GM21381 (cell line): ENCODE measurements at regions not wholly inside any gene's neighbourhood (a gene's known extent, or its start where the extent isn't known, plus 50 kb on each side); places are given as distances from the start of the nearest gene placed in this dataset.

Source experiments
- ATAC-seq: cut with Tn5 transposase; IDR thresholded peaks from one replicate; pipeline ENCODE4 v1.9.1; 2021; ENCODE audit warnings: mild to moderate bottlenecking, moderate library complexity; ENCODE audit not compliant: unreplicated experiment

DNA sequence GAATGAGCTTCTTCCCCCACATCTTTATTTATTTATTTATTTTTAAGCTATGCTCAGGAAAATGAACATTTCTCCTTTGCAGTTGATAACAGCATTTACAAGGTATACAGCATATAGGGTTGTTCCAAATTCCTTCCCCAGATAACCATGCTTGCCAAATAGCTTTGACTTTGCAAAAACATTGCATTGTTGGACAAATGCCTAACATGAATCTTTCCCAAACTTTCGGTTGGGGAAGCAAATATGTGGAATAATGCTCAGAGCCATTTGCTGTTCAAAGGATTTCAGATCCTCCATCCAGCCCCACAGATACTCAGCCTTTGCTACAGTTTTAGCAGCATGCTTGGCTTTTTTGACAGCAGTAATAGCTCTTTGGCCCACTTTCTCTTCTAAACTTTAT is 127.2 kb upstream of the AGA start:
- no peak for ATAC-seq

DNA sequence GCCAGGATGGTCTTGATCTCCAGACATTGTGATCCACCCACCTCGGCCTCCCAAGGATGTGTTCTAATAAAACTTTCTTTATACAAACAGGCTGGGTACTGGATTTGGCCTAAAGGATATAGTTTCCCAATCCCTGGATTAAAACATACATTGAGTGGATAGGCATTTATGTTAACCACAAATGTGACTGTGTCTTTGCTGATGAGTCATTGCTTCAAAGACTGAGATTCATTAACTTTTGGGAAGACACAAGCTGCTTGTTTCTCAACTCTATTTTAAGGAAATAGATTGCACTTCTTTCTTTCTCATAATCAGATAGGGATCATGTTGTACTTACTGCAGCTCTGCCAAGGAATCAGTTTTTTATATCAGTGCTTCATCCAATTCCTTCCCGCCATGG is 131.3 kb upstream of the AGA start:
- no peak for ATAC-seq

DNA sequence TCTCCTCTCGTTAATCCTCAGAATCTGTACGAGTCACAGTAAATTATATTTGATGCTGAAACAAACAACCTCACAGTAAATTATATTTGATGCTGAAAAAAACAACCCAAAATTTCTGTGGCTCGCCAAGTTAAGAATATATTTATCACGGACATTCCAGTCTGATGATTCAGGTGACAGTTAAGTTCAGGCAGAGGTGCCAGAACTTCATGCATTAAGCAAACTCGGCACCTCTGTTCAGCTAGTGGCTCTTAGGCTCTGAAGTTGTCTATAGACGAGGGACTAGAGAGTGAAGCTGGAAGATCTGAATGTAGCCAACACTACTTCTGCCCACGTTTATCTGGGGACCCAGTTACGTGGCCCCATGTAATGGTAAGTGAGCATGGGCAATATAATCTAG is 132.2 kb upstream of the AGA start:
- ATAC-seq, result no peak

DNA sequence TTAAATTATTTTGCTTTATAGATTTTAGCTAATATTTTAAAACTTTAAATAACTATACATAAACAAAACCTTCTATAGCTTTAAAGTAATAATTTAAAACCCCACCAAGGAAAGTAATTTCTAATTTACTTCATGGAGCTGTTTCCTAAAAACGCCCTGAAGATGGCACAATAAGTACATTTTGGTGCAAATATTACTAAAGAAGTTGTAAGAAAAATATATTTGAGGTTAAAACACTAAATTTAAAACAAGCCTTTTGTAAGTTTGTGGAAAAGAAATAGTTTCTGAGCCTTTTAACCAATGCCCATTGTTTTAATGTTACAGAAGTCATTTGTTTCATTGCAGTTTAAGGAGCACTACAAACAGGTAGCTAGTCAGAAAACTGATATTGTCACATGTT is 137.4 kb upstream of the AGA start:
- no peak for ATAC-seq

DNA sequence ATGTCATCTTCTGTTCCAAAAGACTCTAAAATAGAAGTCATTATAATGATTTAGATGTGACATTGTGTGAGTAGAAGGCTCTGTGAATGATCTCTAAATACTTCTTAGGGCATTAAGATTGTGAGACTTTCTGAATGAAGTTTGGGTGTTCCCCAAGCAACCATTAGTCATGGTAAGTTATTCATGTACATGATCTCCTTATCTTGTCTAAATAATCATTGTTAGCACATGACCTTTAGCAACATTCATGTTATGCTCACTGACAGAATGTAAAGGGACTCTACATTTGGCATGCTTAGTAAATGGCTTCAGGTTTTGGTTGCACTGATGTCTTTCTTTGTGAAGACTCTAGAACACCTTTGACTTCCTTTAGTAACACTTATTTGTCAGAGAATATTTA is 140.8 kb upstream of the AGA start:
- ATAC-seq, result no peak

DNA sequence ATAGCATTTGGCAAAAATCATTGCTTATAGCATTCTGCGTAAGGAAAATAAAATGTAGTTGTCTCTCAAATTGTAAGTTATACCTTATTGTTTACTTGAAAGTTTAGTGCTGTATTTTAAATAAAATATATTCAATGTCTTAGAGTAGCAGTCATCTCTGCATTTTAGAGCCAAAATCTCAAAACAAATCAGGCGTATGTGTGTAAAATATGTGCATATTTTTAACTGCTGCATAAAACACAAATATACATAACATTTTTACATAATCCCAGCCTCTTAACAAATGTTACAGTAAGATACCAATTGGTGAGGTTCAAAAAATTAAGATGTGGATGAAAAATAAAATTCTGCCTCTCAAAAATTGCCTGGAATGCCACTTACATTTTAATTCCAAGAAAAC is 145.8 kb upstream of the AGA start:
- no peak for ATAC-seq

DNA sequence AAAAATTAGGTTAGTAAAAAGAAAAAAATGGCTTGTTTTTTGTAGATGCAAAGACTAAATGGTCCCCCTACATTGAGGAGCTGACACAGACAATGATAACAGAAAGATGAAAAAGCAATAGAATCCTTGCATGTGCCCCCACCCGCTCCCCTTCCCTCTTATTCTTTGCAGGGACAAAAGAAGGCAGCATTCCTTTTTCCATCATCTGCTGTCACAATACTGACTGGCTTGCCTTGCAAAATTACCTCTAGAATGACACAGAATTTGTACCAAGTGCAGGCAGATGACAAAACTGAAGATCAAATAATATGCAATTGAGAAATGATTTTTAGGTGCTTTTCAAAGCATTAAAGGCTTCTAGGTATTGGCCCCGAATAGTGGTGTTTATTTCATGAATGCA is 153.1 kb upstream of the AGA start:
- ATAC-seq, result no peak

DNA sequence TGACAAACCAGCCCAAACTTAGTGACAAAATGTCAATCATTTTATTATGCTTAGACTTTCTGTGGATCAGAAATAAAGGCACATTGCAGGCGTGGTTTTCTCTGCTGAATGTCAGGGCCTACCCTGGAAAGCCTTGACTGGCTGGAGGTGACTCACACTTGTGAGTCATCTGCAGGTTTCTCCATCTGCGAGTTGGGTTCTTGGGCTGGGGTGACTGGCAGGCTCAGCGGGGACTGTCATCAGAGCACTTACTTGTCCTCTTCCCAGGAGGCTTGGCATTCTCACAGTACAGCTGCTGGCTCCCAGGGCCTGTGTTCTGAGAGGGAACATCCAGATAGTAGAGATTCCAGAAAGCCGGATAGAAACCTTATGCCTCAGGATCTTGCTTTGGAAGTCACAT is 153.8 kb upstream of the AGA start:
- no peak for ATAC-seq

DNA sequence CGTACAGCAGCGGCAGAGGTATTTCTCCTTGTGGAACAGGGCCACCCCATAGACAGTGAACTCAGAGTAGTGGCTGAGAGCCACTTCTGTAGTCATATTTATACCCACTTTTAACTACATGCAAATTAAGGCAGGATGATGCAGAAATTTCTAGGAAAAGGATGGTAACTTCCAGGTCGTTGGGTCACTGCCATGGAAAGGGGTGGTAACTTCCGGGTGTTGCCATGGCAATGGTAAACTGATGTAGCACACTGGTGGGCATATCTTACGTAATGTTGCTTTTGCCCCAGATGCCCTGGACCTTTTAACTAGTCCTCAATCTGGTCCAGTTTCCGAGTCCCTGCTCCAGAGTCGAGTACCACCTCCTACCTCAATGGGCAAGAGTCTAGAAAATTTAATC is 154.8 kb upstream of the AGA start:
- ATAC-seq, result no peak

DNA sequence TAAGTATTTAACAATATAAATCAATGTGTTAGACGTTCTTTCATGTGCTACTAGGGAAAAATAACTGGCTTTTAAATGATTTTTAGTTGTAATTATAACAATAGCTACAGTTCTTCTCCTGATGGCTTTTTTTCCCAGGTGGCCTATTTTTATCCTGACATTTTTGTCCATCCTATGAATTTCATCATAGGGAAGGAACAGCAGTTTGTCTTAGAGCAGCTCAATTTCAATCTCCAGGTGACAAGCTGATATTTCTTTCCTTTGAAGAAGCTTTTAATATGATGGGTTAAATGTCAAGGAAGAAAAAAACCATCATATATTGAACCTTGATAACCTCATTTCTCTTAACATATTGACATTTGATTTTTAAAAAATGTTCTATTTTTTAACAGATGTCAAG is 163.0 kb upstream of the AGA start:
- ATAC-seq, result no peak

DNA sequence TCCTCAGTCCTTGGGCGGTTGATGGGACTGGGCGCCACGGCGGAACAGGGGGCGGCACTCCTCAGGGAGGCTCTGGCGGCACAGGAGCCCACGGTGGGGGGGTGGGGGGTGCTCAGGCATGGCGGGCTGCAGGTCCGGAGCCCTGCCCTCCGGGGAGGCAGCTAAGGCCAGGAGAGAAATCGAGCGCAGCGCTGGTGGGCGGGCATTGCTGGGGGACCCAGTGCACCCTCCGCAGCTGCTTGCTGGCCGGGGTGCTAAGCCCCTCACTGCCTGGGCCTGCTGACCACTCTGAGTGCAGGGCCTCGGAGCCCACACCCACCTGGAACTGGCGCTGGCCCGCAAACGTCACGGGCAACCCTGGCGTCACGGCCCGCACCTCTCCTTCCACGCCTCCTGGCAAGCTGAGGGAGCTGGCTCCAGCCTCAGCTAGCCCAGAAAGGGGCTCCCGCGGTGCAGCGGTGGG is 164.9 kb upstream of the AGA start:
- ATAC-seq, result no peak

DNA sequence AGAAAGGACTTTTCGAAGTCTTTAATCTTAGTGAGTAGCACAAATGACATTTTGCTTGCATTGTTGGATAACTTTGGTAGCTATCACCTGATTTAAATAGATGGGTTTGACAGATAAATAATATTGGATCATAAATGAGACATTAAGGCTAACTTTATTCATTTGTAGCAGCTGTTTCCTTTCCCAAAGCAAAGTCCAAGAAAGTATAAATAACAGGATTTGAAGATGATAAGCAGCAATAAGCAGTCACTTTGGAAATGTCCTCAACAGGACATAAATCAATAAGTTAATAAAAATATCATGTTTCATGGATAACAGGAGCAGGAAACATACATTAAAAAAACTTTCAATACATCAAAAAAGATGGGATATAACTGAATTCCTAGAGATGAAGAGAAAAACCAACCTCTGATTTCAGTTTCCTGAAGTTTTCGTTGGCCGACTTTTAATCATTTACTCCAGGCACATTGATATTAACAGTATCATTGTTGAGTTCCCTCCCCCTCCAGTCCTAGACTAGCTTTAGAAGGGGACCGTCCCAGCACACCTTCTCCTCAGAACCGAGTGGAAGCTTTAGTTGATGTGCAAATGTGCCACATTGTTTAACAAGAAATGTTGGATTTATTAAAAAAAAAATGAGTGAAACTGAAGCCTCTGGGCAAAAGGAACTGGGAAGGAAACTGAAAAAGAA is 169.9 kb upstream of the AGA start:
- ATAC-seq, result no peak

DNA sequence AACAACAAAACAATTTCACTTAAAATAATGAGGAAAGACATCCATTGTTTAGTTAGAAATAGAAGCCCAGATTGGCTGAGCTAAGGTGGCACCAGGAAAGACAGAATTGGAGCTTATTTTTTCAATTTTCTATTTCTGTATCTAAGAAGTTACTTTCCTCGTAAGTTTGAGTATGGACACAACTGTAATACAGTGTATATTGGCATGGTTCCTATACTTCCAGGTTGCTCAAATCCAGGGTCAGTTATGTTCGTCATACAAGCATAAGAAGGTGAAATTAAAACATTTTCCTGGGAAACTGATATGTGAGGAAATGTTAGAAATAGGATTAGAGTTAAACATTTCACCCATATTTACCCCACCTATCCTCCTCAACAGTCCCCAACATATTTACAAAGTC is 170.4 kb upstream of the AGA start:
- no peak for ATAC-seq

DNA sequence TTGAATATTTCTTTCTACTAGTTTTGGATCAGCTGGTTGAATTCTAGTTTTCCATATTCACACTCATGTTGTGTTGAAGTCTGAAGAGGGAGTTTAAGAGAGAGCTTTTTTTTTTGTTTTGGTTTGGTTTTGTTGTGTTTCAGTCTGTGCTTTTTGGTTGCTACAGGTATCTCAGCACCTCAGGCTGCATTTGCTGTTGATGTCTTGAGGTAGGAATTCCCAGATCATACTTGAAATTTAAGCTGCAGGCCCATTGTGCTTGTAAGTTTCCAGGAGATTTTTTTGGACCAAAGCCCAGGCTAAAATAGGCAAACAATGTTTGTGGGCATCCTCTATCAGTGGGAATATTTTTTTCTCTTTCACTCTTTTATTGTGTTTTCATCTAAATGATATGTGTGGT is 190.2 kb upstream of the AGA start:
- ATAC-seq, result no peak

DNA sequence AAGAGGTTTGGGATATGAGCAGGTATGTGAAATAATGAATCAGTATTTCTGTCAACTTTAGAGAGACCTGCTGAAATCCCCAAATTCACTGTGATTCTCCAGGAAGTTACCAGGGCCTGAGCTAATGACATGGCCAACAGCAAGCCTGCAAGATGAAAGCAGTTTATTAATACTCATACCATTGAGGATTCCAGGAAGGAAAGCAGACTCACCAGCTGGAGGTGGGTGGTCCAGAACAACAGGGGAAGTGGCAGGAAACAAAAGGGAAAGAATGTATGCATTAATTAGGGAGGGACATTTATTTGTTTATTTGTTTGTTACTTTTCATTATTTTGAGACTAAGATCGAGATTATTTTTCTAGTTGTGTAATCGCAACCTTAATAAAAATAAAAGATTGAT is 196.6 kb upstream of the AGA start:
- ATAC-seq, result no peak

DNA sequence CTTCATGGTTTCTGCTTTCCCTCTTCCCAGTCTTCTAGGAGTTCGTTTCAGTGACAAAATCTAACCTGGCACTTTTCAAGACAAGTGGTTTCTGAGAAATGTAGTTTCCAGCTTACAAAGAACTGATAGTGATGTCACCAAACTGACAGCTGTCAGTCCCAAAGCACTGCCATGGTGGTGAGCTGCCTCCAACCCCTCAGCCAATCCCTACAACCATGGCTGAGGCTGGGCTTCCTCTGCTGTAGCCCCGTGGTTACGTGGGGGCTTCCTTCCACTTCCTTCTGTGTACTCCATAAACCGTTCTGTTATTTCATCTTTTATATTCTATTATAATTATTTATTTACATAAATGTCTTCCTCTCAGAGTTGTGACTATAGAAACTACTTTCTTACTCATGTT is 198.6 kb upstream of the AGA start:
- ATAC-seq, result no peak

DNA sequence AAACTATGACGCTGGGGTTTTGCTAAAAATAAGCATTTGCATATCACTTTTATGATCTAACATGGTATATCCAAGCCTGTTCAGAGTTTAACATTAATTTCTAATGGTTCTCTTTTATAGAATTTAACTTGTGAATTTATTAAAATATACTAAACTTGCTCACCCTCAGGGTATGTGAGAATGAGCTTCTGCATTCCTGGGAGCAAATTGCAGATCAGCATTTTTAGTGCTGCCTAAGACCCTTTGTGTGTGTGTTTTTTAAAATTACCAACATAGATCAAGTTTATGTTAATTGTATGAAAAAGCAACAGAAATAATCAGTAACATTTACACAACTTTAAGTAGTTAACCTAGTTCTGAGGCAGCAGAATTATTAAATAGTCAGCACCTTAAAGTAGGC is 218.0 kb upstream of the AGA start:
- no peak for ATAC-seq

DNA sequence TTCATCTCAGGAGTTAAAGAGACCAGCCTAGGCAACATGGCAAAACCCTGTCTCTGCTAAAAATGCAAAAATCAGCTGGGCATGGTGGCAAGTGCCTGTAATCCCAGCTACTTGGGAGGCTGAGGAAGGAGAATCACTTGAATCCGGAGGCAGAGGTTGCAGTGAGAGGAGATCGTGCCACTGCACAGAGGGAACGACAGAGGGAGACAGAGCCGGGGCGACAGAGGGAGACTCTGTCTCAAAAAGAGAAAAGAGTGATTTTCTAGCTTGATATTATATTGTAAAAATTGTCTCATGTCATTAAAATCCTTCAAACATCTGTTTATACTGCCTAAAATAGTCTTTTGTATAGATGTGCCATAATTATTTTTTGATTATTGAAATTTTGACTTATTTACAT is 225.4 kb upstream of the AGA start:
- ATAC-seq, result no peak

DNA sequence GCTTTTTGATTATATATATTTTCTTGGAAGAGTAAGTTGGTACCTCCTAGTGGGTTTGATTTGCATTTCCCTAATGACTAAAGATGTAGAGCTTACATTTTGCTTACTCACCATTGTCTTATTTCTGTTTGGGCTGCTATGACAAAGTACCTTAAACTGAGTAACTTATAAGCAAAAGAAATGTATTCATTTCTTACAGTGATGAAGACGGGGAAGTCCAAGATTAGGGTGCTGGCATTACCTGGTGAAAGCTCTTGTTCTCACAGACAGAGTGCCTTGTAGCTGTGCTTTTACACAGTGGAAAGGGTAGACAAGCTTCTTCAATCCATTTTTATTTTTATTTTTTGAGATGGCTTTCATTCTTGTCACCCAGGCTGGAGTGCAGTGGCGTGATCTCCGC is 229.2 kb upstream of the AGA start:
- no peak for ATAC-seq

DNA sequence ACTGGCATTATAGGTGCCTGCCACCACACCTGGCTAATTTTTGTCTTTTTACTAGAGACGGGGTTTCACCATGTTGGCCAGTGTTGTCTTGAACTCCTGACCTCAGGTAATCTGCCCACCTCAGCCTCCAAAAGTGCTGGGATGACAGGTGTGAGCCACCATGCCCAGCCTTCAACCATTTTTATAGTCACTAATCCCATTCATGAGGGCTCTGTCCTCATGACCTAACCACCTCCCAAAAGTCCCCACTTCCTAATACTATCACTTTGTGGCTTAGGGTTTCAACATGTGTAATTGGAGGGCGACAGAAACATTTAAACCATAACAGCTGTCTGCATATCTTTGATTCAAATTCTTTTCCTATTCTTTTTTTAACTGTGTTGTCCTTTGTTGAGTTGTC is 229.6 kb upstream of the AGA start:
- no peak for ATAC-seq

DNA sequence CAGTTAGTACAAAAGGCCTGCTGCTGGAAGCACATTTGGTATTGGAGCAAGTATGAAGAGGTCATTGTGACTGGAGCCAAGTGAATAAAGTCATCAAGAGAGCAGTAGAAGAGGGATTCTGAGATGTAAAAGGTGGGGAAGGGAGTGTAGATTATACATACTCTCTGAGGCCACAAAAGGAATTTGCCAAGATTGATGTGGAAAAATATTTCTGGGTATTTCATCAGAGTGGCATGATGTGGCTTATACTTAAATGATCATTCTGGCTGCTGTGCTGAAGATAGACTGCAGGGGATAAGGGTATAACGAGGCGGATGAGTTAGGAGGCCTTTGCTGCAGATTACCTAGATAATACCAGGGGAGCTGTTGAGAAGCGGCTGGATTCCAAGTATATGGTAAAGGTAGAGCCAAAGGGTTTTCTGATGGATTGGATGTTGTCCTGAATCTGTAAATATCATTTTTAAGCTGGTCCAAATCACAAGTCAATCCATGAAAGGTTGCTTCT is 231.8 kb upstream of the AGA start:
- no peak for ATAC-seq

DNA sequence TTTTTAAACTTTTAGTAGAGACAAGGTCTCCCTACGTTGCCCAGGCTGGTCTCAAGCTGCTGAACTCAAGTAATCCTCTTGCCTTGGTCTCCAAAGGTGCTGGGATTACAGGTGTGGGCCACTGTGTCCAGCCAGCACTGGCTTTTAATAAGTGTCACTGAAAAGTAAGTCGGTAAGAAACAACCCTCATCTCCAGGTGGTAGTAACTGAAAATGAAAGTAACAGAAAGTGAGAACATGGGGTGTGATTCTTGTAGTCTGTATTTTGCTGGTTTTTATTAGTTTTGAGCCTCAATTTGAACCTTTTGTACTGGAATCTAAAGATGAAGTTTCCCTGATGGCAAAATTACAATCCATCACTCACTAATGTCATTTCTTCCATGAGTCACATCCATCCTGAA is 238.1 kb upstream of the AGA start:
- ATAC-seq, result no peak

DNA sequence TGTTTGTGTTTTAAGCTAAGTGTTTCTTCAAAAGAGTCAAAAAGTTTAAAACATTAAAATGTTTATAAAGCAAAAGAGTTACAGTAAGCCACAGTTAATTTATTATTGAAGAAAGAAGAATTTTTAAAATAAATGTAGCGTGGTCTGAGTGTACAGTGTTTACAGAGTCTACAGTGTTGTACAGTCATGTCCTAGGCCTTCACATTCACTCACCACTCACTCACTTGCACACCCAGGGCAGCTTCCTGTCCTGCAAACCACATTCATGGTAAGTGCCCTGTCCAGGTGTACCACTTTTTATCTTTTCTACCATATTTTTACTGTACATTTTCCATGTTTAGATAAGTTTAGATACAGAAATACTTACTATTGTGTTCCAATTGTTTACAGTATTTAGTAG is 239.7 kb upstream of the AGA start:
- no peak for ATAC-seq
